ENCODE measurements at regions not wholly inside any gene's neighbourhood (a gene's known extent, or its start where the extent isn't known, plus 50 kb on each side); places are given as distances from the start of the nearest gene placed in this dataset.

GRCh38 chr20:10724449-10725173, 50.8 kb upstream of the JAG1 start:
- no peak for TF ChIP-seq CTCF (IDR thresholded peaks at IDR 0.05; ENCODE audit: insufficient read depth, low read depth, low read length, missing control alignments)
- no peak for DNase-seq (ENCODE audit: low read depth)
- H3K4me3 ChIP-seq (ENCODE audit: low read length) = no peak overlapping the region

- TF ChIP-seq CTCF (IDR thresholded peaks at IDR 0.05; ENCODE audit: insufficient read depth, low read depth, low read length, missing control alignments) = no peak
- peak; percentile 55 for DNase-seq (ENCODE audit: low read depth)
- no peak overlapping the region for H3K4me3 ChIP-seq (ENCODE audit: low read length)
Observed at GRCh38 chr20:10728873-10729670, 55.3 kb upstream of the JAG1 start.

DNA sequence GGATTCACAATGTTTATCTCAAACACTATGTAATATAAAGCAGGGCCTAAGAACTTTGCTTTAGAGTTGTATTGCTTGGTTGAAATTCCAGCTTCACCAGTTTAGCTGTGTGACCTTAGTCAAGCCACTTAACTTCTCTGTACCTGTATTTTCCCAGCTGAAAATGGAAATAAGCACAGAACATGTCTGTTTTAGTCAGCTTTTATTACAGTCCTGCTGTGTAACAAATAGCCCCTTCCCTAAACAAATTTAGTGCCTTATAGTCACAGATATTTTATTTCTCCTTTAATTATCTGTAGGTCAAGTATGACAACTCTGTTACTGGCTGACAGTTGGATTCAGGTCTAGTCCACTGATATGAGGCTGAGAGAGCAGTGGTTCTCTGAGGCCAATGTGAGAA, 56.0 kb upstream of the JAG1 start:
- no peak for TF ChIP-seq CTCF (IDR thresholded peaks at IDR 0.05; ENCODE audit: insufficient read depth, low read depth, low read length, missing control alignments)
- DNase-seq (ENCODE audit: low read depth) = no peak
- H3K4me3 ChIP-seq (ENCODE audit: low read length) = no peak overlapping the region

DNA sequence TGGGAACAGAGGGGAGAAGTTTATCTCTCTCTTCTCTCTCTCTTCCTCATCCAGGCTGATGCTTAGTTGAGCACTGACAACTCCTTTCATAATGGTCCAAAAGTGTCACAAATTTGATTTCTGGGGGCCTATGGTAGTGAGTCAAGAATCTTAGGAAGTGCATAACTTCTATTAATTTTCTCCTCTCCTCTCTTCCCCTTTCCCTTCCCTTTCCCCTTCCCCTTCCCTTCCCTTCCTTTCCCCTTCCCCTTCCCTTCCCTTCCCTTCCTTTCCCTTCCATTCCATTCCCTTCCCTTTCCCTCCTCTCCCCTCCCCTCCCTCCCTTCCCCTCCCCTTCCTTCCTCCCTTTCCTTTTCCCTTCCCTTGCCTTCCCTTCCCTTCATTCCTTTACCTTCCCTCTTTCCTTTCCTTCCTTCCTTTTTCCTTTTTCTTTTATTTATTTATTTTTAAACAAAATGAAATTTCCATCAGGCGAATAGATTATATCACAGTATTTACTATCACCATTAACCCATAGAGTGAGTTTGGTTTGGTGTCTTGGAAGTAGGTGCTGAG, 56.9 kb upstream of the JAG1 start:
- no peak for DNase-seq (ENCODE audit: low read depth)
- TF ChIP-seq CTCF (IDR thresholded peaks at IDR 0.05; ENCODE audit: insufficient read depth, low read depth, low read length, missing control alignments) = no peak
- no peak overlapping the region for H3K4me3 ChIP-seq (ENCODE audit: low read length)

- DNase-seq (ENCODE audit: low read depth) = peak; percentile 76
- H3K4me3 ChIP-seq (ENCODE audit: low read length) = no peak overlapping the region
- no peak for TF ChIP-seq CTCF (IDR thresholded peaks at IDR 0.05; ENCODE audit: insufficient read depth, low read depth, low read length, missing control alignments)
Observed at GRCh38 chr20:10731190-10731965, 57.6 kb upstream of the JAG1 start.

GRCh38 chr20:10733122-10733521, 59.3 kb upstream of the JAG1 start:
- H3K4me3 ChIP-seq (ENCODE audit: low read length) = no peak overlapping the region
- DNase-seq (ENCODE audit: low read depth) = peak; percentile 97
- no peak for TF ChIP-seq CTCF (IDR thresholded peaks at IDR 0.05; ENCODE audit: insufficient read depth, low read depth, low read length, missing control alignments)

Data from epithelial cell of esophagus (primary cell).